ENCODE measurements at regions not wholly inside any gene's neighbourhood (a gene's known extent, or its start where the extent isn't known, plus 50 kb on each side); places are given as distances from the start of the nearest gene placed in this dataset.

DNA sequence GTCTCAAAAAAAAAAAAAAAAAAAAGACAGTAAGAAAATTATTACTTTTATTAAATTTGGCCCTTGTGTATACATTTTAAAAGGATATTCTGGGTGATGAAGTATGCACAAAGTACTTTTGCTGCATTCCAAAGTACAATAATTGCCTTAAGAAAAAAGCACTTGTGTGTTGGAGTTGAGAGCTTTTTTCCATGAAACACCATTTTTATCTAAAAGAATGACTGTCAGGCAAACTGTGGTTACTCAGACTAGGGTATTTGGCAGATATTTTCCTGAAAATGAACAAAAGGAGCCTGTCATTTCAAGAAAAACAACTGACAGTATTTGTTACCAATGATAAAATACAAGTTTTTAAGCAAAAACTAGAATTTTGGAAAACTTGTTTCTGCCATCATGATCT lies 84.3 kb upstream of the PTPN3 start:
- TF ChIP-seq POLR2AphosphoS5 (IDR thresholded peaks at IDR 0.05; ENCODE audit: low read depth, low read length): no peak
- TF ChIP-seq, protein P1, sequence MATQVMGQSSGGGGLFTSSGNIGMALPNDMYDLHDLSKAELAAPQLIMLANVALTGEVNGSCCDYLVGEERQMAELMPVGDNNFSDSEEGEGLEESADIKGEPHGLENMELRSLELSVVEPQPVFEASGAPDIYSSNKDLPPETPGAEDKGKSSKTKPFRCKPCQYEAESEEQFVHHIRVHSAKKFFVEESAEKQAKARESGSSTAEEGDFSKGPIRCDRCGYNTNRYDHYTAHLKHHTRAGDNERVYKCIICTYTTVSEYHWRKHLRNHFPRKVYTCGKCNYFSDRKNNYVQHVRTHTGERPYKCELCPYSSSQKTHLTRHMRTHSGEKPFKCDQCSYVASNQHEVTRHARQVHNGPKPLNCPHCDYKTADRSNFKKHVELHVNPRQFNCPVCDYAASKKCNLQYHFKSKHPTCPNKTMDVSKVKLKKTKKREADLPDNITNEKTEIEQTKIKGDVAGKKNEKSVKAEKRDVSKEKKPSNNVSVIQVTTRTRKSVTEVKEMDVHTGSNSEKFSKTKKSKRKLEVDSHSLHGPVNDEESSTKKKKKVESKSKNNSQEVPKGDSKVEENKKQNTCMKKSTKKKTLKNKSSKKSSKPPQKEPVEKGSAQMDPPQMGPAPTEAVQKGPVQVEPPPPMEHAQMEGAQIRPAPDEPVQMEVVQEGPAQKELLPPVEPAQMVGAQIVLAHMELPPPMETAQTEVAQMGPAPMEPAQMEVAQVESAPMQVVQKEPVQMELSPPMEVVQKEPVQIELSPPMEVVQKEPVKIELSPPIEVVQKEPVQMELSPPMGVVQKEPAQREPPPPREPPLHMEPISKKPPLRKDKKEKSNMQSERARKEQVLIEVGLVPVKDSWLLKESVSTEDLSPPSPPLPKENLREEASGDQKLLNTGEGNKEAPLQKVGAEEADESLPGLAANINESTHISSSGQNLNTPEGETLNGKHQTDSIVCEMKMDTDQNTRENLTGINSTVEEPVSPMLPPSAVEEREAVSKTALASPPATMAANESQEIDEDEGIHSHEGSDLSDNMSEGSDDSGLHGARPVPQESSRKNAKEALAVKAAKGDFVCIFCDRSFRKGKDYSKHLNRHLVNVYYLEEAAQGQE (IDR thresholded peaks at IDR 0.05; ENCODE audit: insufficient read depth in 1 of 2, low read depth in 2 of 2, low read length in 2 of 2): no peak
- TF ChIP-seq TAF1 (IDR thresholded peaks at IDR 0.05; ENCODE audit: borderline replicate concordance, insufficient read depth, low read length): no peak
- no peak for TF ChIP-seq SIN3A (IDR thresholded peaks at IDR 0.05; ENCODE audit: borderline replicate concordance, insufficient read depth, low read length)
- no peak for TF ChIP-seq FOXP2 (optimal IDR thresholded peaks at IDR 0.05; ENCODE audit: borderline replicate concordance, extremely low read depth, extremely low read length, insufficient read depth)

DNA sequence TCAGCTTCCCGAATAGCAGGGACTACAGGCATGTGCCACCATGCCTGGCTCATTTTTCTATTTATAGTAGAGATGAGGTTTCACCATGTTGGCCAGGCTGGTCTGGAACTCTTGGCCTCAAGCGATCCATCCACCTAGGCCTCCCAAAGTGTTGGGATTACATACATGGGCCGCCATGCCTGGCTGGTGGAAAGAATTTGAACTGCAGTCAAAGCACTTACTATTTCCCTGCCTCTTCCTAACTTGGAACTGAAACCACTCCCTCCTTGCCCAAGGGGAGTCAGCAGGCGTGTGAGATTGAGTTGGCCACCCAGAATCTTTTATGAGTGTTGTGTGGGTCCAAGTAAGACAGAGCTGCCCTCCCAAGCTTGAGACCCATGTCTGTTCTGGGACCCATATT lies 86.1 kb upstream of the PTPN3 start:
- TF ChIP-seq, protein P1 (IDR thresholded peaks at IDR 0.05; ENCODE audit: insufficient read depth in 1 of 2, low read depth in 2 of 2, low read length in 2 of 2): no peak
- TF ChIP-seq SIN3A (IDR thresholded peaks at IDR 0.05; ENCODE audit: borderline replicate concordance, insufficient read depth, low read length): no peak
- no peak for TF ChIP-seq FOXP2 (optimal IDR thresholded peaks at IDR 0.05; ENCODE audit: borderline replicate concordance, extremely low read depth, extremely low read length, insufficient read depth)
- TF ChIP-seq POLR2AphosphoS5 (IDR thresholded peaks at IDR 0.05; ENCODE audit: low read depth, low read length): no peak

- TF ChIP-seq, protein P1 (IDR thresholded peaks at IDR 0.05; ENCODE audit: insufficient read depth in 1 of 2, low read depth in 2 of 2, low read length in 2 of 2): no peak
- TF ChIP-seq TAF1 (IDR thresholded peaks at IDR 0.05; ENCODE audit: borderline replicate concordance, insufficient read depth, low read length) (no peak), SIN3A (IDR thresholded peaks at IDR 0.05; ENCODE audit: borderline replicate concordance, insufficient read depth, low read length) (no peak), FOXP2 (optimal IDR thresholded peaks at IDR 0.05; ENCODE audit: borderline replicate concordance, extremely low read depth, extremely low read length, insufficient read depth) (no peak), POLR2AphosphoS5 (IDR thresholded peaks at IDR 0.05; ENCODE audit: low read depth, low read length) (no peak)
Observed at GRCh38 chr9:109585796-109586195, 87.7 kb upstream of the PTPN3 start.

GRCh38 chr9:109586993-109587392 lies 88.9 kb upstream of the PTPN3 start:
- TF ChIP-seq, protein P1 (IDR thresholded peaks at IDR 0.05; ENCODE audit: insufficient read depth in 1 of 2, low read depth in 2 of 2, low read length in 2 of 2): no peak
- TF ChIP-seq POLR2AphosphoS5 (IDR thresholded peaks at IDR 0.05; ENCODE audit: low read depth, low read length) (no peak), TAF1 (IDR thresholded peaks at IDR 0.05; ENCODE audit: borderline replicate concordance, insufficient read depth, low read length) (no peak), SIN3A (IDR thresholded peaks at IDR 0.05; ENCODE audit: borderline replicate concordance, insufficient read depth, low read length) (no peak), FOXP2 (optimal IDR thresholded peaks at IDR 0.05; ENCODE audit: borderline replicate concordance, extremely low read depth, extremely low read length, insufficient read depth) (no peak)

- no peak for TF ChIP-seq TAF1 (IDR thresholded peaks at IDR 0.05; ENCODE audit: borderline replicate concordance, insufficient read depth, low read length)
- no peak for TF ChIP-seq SIN3A (IDR thresholded peaks at IDR 0.05; ENCODE audit: borderline replicate concordance, insufficient read depth, low read length)
- TF ChIP-seq, protein P1 (IDR thresholded peaks at IDR 0.05; ENCODE audit: insufficient read depth in 1 of 2, low read depth in 2 of 2, low read length in 2 of 2): no peak
Observed at GRCh38 chr9:109588415-109588814, 90.3 kb upstream of the PTPN3 start.

Measured in PFSK-1 (cell line).